Osteoblast (primary cell): ENCODE measurements at regions not wholly inside any gene's neighbourhood (a gene's known extent, or its start where the extent isn't known, plus 50 kb on each side); places are given as distances from the start of the nearest gene placed in this dataset.

Experiments used
- DNase-seq: peaks from one replicate; pipeline ENCODE4 v3.0.0; 2011; ENCODE audit warnings: low spot score, mixed read lengths; ENCODE audit not compliant: insufficient read length; ENCODE audit errors: missing footprints
- H2AFZ ChIP-seq: 2 replicates; pipeline ENCODE4 v1.6.0; 2011; ENCODE audit warnings: mild to moderate bottlenecking, low read length
- H3K27ac ChIP-seq: 2 replicates; pipeline ENCODE4 v1.5.1; 2011; ENCODE audit warnings: mild to moderate bottlenecking, low read depth, low read length, moderate library complexity
- H3K27me3 ChIP-seq: 2 replicates; pipeline ENCODE4 v1.6.0; 2012; ENCODE audit warnings: mild to moderate bottlenecking, control low read depth, inconsistent platforms, low read length, moderate library complexity; ENCODE audit not compliant: insufficient read depth
- H3K36me3 ChIP-seq: 2 replicates; pipeline ENCODE4 v1.5.1; 2011; ENCODE audit warnings: mild to moderate bottlenecking, low read length, control low read depth, moderate library complexity; ENCODE audit not compliant: insufficient read depth
- H3K4me1 ChIP-seq: 2 replicates; pipeline ENCODE4 v1.5.1; 2011; ENCODE audit warnings: mild to moderate bottlenecking, low read length, control low read depth, moderate library complexity; ENCODE audit not compliant: insufficient read depth
- H3K4me2 ChIP-seq: 2 replicates; pipeline ENCODE4 v1.6.0; 2011; ENCODE audit warnings: mild to moderate bottlenecking, low read length; ENCODE audit not compliant: insufficient read depth
- H3K4me3 ChIP-seq: fragments of 200-600 bp; sonication (generic); 3 replicates; pipeline ENCODE4 v1.5.1; 2012; ENCODE audit warnings: mild to moderate bottlenecking, low read length, inconsistent platforms; ENCODE audit not compliant: insufficient read depth
- H3K79me2 ChIP-seq: 2 replicates; pipeline ENCODE4 v1.6.0; 2012; ENCODE audit warnings: mild to moderate bottlenecking, low read length, control low read depth, inconsistent platforms; ENCODE audit not compliant: insufficient read depth
- H3K9me3 ChIP-seq: 2 replicates; pipeline ENCODE4 v1.5.1; 2011; ENCODE audit warnings: low read depth, low read length, control low read depth
- H4K20me1 ChIP-seq: 2 replicates; pipeline ENCODE4 v1.6.0; 2012; ENCODE audit warnings: mild to moderate bottlenecking, low read length, control low read depth; ENCODE audit not compliant: insufficient read depth
- CTCF ChIP-seq: IDR thresholded peaks from 2 replicates; pipeline ENCODE4 v1.5.1; 2011; ENCODE audit warnings: mild to moderate bottlenecking, low read depth, low read length, moderate library complexity; ENCODE audit errors: extremely low read depth

- H3K27ac ChIP-seq, result no peak overlapping the region
- H3K79me2 ChIP-seq, result no peaks in the 10 kb centered on the region
- peaks cover 6% of the 10 kb centered on the region for H3K4me1 ChIP-seq
- H2AFZ ChIP-seq, result peak overlapping the region; percentile 87
- no peaks in the 10 kb centered on the region for H4K20me1 ChIP-seq
- H3K4me3 ChIP-seq, result no peak overlapping the region
- no peaks in the 10 kb centered on the region for H3K27me3 ChIP-seq
- no peaks in the 10 kb centered on the region for H3K36me3 ChIP-seq
- DNase-seq, result peak; percentile 66
- H3K9me3 ChIP-seq, result no peaks in the 10 kb centered on the region
- TF ChIP-seq CTCF, result no peak
- peak overlapping the region; percentile 32 for H3K4me2 ChIP-seq
Observed at GRCh38 chr5:68141494-68141893, 74.1 kb upstream of the PIK3R1 start.

DNA sequence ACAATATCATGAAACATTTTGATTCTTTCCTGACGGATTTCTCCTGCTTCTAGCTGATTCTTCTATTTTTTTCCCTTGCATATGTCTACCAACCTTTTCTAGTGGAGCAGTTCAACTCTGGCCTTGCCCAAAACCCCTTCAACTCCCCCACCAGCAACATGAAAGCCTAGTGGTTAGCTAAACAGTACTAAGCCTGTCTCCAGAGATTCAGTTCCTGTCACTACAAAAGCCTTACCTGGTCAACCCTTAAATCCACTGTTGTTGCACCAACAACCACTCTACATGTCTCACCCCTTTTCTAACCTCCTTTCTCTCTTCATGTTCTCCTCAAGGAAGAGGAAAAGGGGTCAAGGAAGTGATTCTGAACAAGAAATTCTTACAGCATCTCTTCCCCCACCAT is 74.8 kb upstream of the PIK3R1 start:
- Histone ChIP-seq H4K20me1 (no peaks in the 10 kb centered on the region), H3K36me3 (no peaks in the 10 kb centered on the region), H2AFZ (peak overlapping the region; percentile 87), H3K27me3 (no peaks in the 10 kb centered on the region), H3K9me3 (no peaks in the 10 kb centered on the region), H3K4me2 (peak overlapping the region; percentile 5), H3K27ac (no peak overlapping the region), H3K4me3 (no peak overlapping the region), H3K79me2 (no peaks in the 10 kb centered on the region), H3K4me1 (peaks cover 6% of the 10 kb centered on the region)
- no peak for DNase-seq
- TF ChIP-seq CTCF, result no peak

- H2AFZ ChIP-seq, result peak overlapping the region; percentile 42
- H4K20me1 ChIP-seq, result no peaks in the 10 kb centered on the region
- H3K79me2 ChIP-seq, result no peaks in the 10 kb centered on the region
- no peak overlapping the region for H3K27ac ChIP-seq
- no peak for DNase-seq
- H3K4me1 ChIP-seq, result peaks cover 6% of the 10 kb centered on the region
- no peaks in the 10 kb centered on the region for H3K27me3 ChIP-seq
- H3K36me3 ChIP-seq, result no peaks in the 10 kb centered on the region
- H3K9me3 ChIP-seq, result no peaks in the 10 kb centered on the region
- H3K4me3 ChIP-seq, result no peak overlapping the region
- H3K4me2 ChIP-seq, result no peak overlapping the region
- no peak for TF ChIP-seq CTCF
Observed at GRCh38 chr5:68139611-68140441, 75.7 kb upstream of the PIK3R1 start.

GRCh38 chr5:68137511-68138140 is 77.9 kb upstream of the PIK3R1 start:
- no peak for TF ChIP-seq CTCF
- Histone ChIP-seq H3K9me3 (no peaks in the 10 kb centered on the region), H3K4me3 (no peak overlapping the region), H3K4me2 (no peak overlapping the region), H3K27me3 (no peaks in the 10 kb centered on the region), H3K36me3 (no peaks in the 10 kb centered on the region), H3K4me1 (peaks cover 6% of the 10 kb centered on the region), H2AFZ (no peak overlapping the region), H3K27ac (no peak overlapping the region), H3K79me2 (no peaks in the 10 kb centered on the region), H4K20me1 (no peaks in the 10 kb centered on the region)
- peak; percentile 51 for DNase-seq
